GM12864 (cell line): ENCODE measurements at regions not wholly inside any gene's neighbourhood (a gene's known extent, or its start where the extent isn't known, plus 50 kb on each side); places are given as distances from the start of the nearest gene placed in this dataset.

ENCODE experiments used
- DNase-seq: peaks from one replicate; pipeline ENCODE4 v3.0.0-alpha.2; 2011; ENCODE audit warnings: low read depth
- H3K4me3 ChIP-seq: 2 replicates; pipeline ENCODE4 v1.5.1; 2011; ENCODE audit warnings: mild to moderate bottlenecking, low read depth, low read length, control low read depth
- TF ChIP-seq, protein P1 (sequence below): IDR thresholded peaks from 2 replicates; pipeline ENCODE4 v1.5.1; 2011; ENCODE audit warnings: low read depth, mild to moderate bottlenecking, moderate library complexity, low read length, control low read depth, inconsistent platforms; ENCODE audit errors: missing control alignments

- H3K4me3 ChIP-seq: no peak overlapping the region
- no peak for DNase-seq
- TF ChIP-seq, protein P1, sequence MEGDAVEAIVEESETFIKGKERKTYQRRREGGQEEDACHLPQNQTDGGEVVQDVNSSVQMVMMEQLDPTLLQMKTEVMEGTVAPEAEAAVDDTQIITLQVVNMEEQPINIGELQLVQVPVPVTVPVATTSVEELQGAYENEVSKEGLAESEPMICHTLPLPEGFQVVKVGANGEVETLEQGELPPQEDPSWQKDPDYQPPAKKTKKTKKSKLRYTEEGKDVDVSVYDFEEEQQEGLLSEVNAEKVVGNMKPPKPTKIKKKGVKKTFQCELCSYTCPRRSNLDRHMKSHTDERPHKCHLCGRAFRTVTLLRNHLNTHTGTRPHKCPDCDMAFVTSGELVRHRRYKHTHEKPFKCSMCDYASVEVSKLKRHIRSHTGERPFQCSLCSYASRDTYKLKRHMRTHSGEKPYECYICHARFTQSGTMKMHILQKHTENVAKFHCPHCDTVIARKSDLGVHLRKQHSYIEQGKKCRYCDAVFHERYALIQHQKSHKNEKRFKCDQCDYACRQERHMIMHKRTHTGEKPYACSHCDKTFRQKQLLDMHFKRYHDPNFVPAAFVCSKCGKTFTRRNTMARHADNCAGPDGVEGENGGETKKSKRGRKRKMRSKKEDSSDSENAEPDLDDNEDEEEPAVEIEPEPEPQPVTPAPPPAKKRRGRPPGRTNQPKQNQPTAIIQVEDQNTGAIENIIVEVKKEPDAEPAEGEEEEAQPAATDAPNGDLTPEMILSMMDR: no peak
These were observed 203.8 kb downstream of the UACA start for GRCh38 chr15:70559265-70560239.

- H3K4me3 ChIP-seq: no peak overlapping the region
- TF ChIP-seq, protein P1: no peak
- DNase-seq: no peak
These were observed 204.7 kb downstream of the UACA start for GRCh38 chr15:70558406-70559264.

DNA sequence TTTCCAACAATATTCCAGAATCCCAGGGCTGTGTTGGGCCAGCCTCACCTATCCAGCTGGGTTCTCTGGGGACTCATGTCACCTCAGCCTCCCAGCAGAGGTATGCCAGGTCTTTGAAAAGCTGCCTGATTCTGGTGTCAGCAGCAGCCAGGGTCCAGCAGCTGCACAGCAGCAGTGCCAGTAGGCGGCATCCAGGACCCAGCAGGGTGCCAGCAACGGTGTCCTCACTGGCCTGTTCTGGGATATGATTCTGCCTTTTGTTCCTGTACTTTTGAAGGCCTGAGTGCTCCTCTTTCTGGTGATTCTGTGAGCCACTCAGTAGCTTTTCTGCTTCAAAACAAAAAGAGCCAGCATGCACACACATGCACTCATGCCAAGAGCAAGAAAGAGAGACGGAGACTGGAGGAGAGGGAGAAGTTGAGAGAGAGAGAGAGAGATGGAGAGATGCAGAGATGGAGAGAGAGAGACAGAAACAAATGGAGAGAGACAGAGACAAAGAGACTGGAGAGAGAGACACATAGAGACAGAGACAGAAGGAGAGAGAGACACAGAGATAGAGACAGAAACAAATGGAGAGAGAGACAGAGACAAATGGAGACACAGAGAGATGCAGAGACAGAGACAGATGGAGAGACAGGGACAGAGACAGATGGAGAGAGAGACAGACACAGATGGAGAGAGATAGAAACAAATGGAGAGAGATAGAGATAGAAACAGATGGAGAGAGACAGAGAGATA lies 205.7 kb downstream of the UACA start:
- TF ChIP-seq, protein P1: no peak
- DNase-seq: no peak
- H3K4me3 ChIP-seq: no peak overlapping the region

GRCh38 chr15:70556779-70557178 lies 206.6 kb downstream of the UACA start:
- TF ChIP-seq, protein P1: no peak
- no peak for DNase-seq
- no peak overlapping the region for H3K4me3 ChIP-seq

DNA sequence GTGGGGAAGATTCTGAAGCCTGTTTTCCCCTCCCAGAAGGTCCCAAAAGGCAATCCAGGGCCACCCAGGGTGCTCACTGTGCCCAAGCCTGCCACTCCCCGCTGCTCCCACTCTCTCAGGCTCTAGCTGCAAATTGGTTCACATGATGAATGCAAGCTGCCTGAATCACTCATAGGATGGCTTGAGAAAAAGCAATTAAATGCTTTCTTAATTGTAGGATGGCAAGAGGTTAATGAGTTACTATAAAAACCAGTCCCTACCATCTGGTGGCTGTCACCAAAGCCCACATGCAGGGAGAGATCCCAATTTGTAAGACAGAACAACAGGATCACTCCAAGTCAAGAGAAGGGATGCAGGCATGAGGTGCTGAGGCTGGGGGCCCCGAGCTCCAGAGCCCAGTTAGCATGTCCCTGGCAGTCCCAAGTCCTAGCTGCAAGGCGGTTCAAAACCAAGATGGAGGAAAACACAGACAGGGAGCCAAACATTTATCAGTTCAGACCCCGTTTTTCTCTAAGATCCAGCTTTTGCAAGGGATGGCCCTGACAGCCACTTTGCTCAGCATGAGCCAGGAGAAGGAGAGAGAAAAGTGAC lies 207.1 kb downstream of the UACA start:
- H3K4me3 ChIP-seq: no peak overlapping the region
- TF ChIP-seq, protein P1: no peak
- DNase-seq: no peak

DNA sequence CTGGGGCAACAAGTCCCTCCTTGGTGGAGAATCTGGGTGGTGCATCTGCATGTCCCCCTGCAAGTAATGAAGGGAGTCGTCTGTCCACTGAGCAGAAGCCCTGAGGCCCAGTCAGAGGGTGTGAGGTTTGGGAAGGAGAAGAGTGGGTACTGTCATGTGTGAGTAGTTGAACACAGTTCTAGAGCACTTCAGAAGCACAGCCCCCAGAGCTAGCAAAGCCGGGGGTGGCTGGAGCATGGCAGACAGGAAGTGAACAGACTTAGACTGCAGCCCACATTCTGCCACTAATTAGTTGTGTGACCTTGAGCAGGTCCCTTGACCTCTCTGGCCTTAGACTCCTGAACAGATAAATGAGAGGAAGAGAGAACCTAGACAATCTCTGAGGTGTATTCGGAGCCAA lies 207.6 kb downstream of the UACA start:
- TF ChIP-seq, protein P1: no peak
- H3K4me3 ChIP-seq: no peak overlapping the region
- no peak for DNase-seq
